GM12878 (cell line): ENCODE measurements at regions not wholly inside any gene's neighbourhood (a gene's known extent, or its start where the extent isn't known, plus 50 kb on each side); places are given as distances from the start of the nearest gene placed in this dataset.

ENCODE experiments used
- ATAC-seq: fragments of 200-7000 bp; cut with Tn5 transposase; 3 replicates; pipeline ENCODE4 v1.9.1; 2020; ENCODE audit warnings: mild to moderate bottlenecking, moderate library complexity
- BruUV-seq: library from RNA; stranded (reverse); fragments of 400-500 nt; replicated peaks from 2 replicates; lab custom pipeline; 2021; lab: Mats Ljungman, UMichigan
- CTCF ChIA-PET: fragments of 300-600 bp; sonication (Branson Sonifier 250); formaldehyde crosslinking; extraction: SDS; loops from one replicate; lab custom pipeline; 2021; ENCODE audit warnings: inconsistent platforms; lab: Yijun Ruan, JAX
- POLR2A ChIA-PET: fragments of 350-600 bp; formaldehyde crosslinking; extraction: SDS; loops from one replicate; lab custom pipeline; 2021; ENCODE audit warnings: inconsistent platforms; lab: Charles Lee
- RAD21 ChIA-PET: fragments of 300-600 bp; sonication (Branson Sonifier 250); formaldehyde crosslinking; loops from one replicate; lab custom pipeline; 2023; ENCODE audit warnings: antibody characterized with exemption; ENCODE audit not compliant: unreplicated experiment; lab: Charles Lee
- SMC1A ChIA-PET: fragments of 300-600 bp; sonication (Branson Sonifier 250); formaldehyde crosslinking; loops from one replicate; lab custom pipeline; 2023; ENCODE audit not compliant: unreplicated experiment, uncharacterized antibody; lab: Charles Lee
- DNase-seq: peaks from one replicate; pipeline ENCODE4 v3.0.0-alpha.2; 2011; ENCODE audit warnings: low read depth, low spot score
- FAIRE-seq: peaks from 3 replicates; lab custom pipeline; 2011; peaks lifted over from hg19 to GRCh38; lab: Jason Lieb, UNC
- H2AFZ ChIP-seq: 2 replicates; pipeline ENCODE4 v1.6.0; 2011; ENCODE audit warnings: low read depth, low read length, control low read depth; ENCODE audit not compliant: control insufficient read depth
- H3K27ac ChIP-seq: 2 replicates; pipeline ENCODE4 v1.5.1; 2011; ENCODE audit warnings: control low read depth; ENCODE audit not compliant: control insufficient read depth, insufficient read depth
- H3K27me3 ChIP-seq, 2 experiments: replicated peaks in 1 of 2; 2 replicates each; pipeline versions ENCODE4 v1.6.0 to v1.6.1; 2011; ENCODE audit warnings: low read length in 1 of 2; ENCODE audit not compliant: control insufficient read depth in 2 of 2, insufficient read depth in 2 of 2
- H3K36me3 ChIP-seq, 2 experiments: 2 replicates each; pipeline ENCODE4 v1.5.1; 2011; ENCODE audit warnings: low read length in 1 of 2; ENCODE audit not compliant: control insufficient read depth in 2 of 2, insufficient read depth in 2 of 2
- H3K4me1 ChIP-seq: 2 replicates; pipeline ENCODE4 v1.6.1; 2011; ENCODE audit warnings: mild to moderate bottlenecking, low read length, moderate library complexity, mixed read lengths; ENCODE audit not compliant: control insufficient read depth, insufficient read depth
- H3K4me2 ChIP-seq: 2 replicates; pipeline ENCODE4 v1.6.0; 2011; ENCODE audit warnings: control low read depth; ENCODE audit not compliant: control insufficient read depth, insufficient read depth
- H3K4me3 ChIP-seq: fragments of 200-600 bp; sonication (generic); 2 replicates; pipeline ENCODE4 v1.5.1; 2016
- H3K79me2 ChIP-seq: 2 replicates; pipeline ENCODE4 v1.6.0; 2011; ENCODE audit warnings: low read length; ENCODE audit not compliant: control insufficient read depth, insufficient read depth
- H3K9ac ChIP-seq: 2 replicates; pipeline ENCODE4 v1.8.0; 2011; ENCODE audit warnings: low read length, control low read depth, mixed read lengths; ENCODE audit not compliant: control insufficient read depth, insufficient read depth
- H3K9me3 ChIP-seq: replicated peaks from 3 replicates; pipeline ENCODE4 v1.5.1; 2011; ENCODE audit warnings: mild to moderate bottlenecking, low read length; ENCODE audit not compliant: control insufficient read depth, insufficient read depth
- H4K20me1 ChIP-seq: 2 replicates; pipeline ENCODE4 v1.6.0; 2011; ENCODE audit not compliant: control insufficient read depth, insufficient read depth
- CHD4 ChIP-seq: fragments of 200-600 bp; sonication (generic); IDR thresholded peaks from 2 replicates; pipeline ENCODE4 v1.6.1; 2016; ENCODE audit warnings: mild to moderate bottlenecking
- EGR1 ChIP-seq, 2 experiments: IDR thresholded peaks; 1 replicate in 1 of 2; 2 replicates in 1 of 2; pipeline ENCODE4 v1.6.1; 2011 to 2012; ENCODE audit warnings: low read depth in 2 of 2, low read length in 2 of 2, borderline replicate concordance in 1 of 2, mild to moderate bottlenecking in 1 of 2, moderate library complexity in 1 of 2
- ELK1 ChIP-seq: IDR thresholded peaks from 2 replicates; pipeline ENCODE4 v1.6.1; 2012; ENCODE audit warnings: low read depth, low read length, improper control_type of control experiment
- MAX ChIP-seq: IDR thresholded peaks from 2 replicates; pipeline ENCODE4 v1.6.1; 2012; ENCODE audit warnings: low read depth, low read length, improper control_type of control experiment
- USF1 ChIP-seq: IDR thresholded peaks from 2 replicates; pipeline ENCODE4 v1.6.1; 2011; ENCODE audit warnings: borderline replicate concordance, low read depth, mild to moderate bottlenecking, moderate library complexity, mixed read lengths, low read length; ENCODE audit not compliant: insufficient read depth; ENCODE audit errors: extremely low read length
- WGBS: methylation state at CpG from one replicate; pipeline ENCODE4 v1.1.6; 2016; ENCODE audit warnings: low lambda C conversion rate; ENCODE audit not compliant: insufficient replicate concordance, insufficient coverage; ENCODE audit errors: missing lambda C conversion rate; 5-methylcytosine and 5-hydroxymethylcytosine counted together
- in situ Hi-C: fragments of 300-500 bp; cut with MboI; formaldehyde crosslinking; loops from 9 replicates; pipeline ENCODE4 v1.14.3; 2018; ENCODE audit warnings: mixed read lengths
- intact Hi-C: fragments of 100-400 bp; cut with micrococcal nuclease; formaldehyde crosslinking; loops from one replicate; pipeline ENCODE4 v1.14.2; 2022; ENCODE audit not compliant: unreplicated experiment
- TF ChIP-seq, protein P1 (sequence below): fragments of 450-650 bp; IDR thresholded peaks from 2 replicates; pipeline ENCODE4 v1.6.1; 2014; ENCODE audit warnings: mild to moderate bottlenecking

- Histone ChIP-seq H3K9ac (no peak overlapping the region), H3K4me2 (no peak overlapping the region), H3K9me3 (no peaks in the 10 kb centered on the region), H3K79me2 (no peaks in the 10 kb centered on the region), H3K27ac (no peak overlapping the region), H3K4me3 (no peak overlapping the region), H3K4me1 (no peaks in the 10 kb centered on the region), H3K27me3 (no peaks in the 10 kb centered on the region; a peak in 2 of 4 replicates), H2AFZ (no peak overlapping the region), H3K36me3 (no peaks in the 10 kb centered on the region), H4K20me1 (no peaks in the 10 kb centered on the region)
- POLR2A ChIA-PET = no interaction called here
- in situ Hi-C loops = no loop called here
- ATAC-seq (no peak), FAIRE-seq (no peak), DNase-seq (no peak)
- SMC1A ChIA-PET = interaction anchor here (1.0 kb wide), 1 partner anchor 8 kb away, joined by 4 read pairs; no protein-coding TSS in a partner anchor
- intact Hi-C loops = no loop called here
- CTCF ChIA-PET = no interaction called here
- TF ChIP-seq, protein P1, sequence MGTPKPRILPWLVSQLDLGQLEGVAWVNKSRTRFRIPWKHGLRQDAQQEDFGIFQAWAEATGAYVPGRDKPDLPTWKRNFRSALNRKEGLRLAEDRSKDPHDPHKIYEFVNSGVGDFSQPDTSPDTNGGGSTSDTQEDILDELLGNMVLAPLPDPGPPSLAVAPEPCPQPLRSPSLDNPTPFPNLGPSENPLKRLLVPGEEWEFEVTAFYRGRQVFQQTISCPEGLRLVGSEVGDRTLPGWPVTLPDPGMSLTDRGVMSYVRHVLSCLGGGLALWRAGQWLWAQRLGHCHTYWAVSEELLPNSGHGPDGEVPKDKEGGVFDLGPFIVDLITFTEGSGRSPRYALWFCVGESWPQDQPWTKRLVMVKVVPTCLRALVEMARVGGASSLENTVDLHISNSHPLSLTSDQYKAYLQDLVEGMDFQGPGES = no peak
- TF ChIP-seq USF1 (no peak), ELK1 (no peak), CHD4 (no peak), EGR1 (IDR thresholded peaks at IDR 0.05; ENCODE audit: borderline replicate concordance in 1 of 2, low read depth in 2 of 2, low read length in 2 of 2) (no peak), MAX (no peak)
- BruUV-seq = no TSS peak
- 29% methylated on average over 3 of the region's 3 CpGs for WGBS
- RAD21 ChIA-PET = interaction anchor here (0.6 to 1.2 kb wide), 2 partner anchors 90 to 164 kb away, joined by 3 read pairs; no protein-coding TSS in a partner anchor
Observed at GRCh38 chr2:105582952-105583660, 161.6 kb upstream of the NCK2 start.
